SIG-M5 (cell line): ENCODE measurements at regions not wholly inside any gene's neighbourhood (a gene's known extent, or its start where the extent isn't known, plus 50 kb on each side); places are given as distances from the start of the nearest gene placed in this dataset.
A peak's percentile ranks its signal among the peaks of the same experiment; 100 is the strongest.

Experiments used
- DNase-seq: peaks from one replicate; lab custom pipeline; 2025; lab: John Stamatoyannopoulos, UW

DNA sequence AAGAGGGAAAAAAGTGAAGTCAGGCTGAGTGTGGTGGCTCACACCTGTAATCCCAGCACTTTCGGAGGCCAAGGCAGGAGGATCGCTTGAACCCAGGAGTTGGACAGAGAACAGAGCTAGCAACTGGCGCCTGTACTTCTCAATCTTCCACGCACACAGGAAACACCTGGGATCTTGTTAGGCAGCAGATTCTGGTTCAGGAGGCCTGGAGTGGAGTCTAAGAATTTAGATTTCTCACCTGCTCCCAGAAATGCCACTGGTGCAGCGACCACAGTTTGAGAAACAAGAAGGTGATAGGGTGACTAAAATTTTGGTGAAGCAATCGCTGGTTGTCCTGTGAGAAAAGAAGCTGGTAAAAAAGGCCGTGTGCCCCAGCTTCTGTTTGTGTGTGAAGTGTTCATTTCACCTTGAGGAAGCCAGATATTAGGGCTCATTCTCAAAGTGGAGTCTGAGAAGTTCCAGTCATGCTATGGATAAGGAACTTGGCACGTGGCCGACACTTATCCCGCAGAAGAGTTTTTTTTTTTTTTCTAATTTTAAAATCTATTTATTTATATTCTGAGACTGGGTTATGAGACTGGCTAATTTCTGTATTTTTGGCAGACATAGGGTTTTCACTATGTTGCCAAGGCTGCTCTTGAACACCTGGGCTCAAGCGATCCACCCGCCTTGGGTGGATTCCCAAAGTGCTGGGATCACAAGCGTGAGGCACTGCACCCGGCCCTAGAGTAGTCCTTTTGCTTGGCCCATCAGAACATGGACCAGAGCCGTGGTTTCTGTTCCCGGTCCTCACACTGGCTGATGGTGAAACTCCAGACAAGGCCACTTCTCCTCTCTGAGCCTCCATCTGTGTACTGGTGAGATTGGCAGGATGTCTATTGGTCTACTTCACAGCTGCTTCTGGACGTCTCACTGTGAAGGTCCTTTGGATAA lies 324.6 kb upstream of the PROK2 start:
- no peak for DNase-seq

DNA sequence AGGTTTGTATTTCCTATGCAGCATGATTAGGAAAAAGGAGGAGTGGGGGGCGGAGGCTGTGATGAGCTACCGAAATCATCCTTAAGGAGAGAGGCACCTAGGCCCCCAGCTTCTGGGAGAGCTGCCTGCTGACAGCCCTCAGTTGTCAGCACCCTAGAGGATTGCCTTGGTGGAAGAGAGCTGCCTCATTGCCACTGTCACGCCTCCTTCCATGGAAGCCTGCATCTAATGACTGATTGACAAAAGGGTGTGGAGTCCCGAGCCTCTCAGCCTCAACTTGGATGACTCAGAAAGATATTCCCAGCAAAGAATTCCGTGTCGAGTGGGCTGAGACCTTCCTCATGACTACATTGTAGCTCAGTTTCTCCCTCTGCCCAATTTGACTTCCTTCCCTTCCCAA lies 320.4 kb upstream of the PROK2 start:
- no peak for DNase-seq

DNA sequence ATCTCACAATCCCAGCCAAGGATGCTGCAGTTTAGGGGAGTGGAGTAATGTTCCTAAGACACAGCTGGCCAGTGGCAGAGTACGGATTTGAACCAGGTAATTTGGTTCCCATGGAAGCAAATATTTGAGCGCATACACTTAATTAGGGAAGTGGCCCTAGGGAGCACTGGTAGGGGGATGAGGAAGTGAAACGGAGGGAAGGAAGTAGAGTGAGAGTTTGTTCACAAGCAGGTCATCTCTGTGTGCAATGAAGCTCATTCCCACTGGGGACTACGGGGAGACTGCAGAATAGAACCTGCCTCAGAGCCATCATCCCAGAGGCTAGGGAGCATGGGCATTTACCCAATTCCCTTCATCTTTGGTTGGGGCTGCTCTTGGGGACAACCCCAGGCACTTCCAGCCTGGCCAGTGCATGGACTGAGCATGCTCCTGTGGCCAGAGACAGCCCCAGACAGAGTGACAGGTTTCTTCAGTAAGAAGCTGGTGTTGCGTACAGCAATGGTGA lies 317.2 kb upstream of the PROK2 start:
- peak; percentile 84 for DNase-seq

DNA sequence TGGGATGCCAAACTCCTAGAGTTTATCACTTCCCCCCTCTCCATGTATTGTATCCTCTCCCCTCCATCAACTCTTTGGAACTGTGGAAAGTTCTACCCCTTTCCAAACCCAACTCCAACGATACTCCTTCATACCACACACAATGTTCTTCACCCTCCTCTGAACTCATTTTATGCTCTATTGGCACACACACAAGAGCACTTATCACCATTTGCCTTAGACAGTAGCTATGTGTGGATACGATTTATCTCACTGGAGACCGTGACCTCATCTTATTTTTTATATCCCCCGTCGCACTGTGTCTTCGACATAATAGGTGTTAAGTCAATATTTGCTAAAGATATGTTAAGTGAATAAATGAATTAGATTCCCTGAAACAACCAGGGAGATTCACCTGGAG lies 316.5 kb upstream of the PROK2 start:
- no peak for DNase-seq

DNA sequence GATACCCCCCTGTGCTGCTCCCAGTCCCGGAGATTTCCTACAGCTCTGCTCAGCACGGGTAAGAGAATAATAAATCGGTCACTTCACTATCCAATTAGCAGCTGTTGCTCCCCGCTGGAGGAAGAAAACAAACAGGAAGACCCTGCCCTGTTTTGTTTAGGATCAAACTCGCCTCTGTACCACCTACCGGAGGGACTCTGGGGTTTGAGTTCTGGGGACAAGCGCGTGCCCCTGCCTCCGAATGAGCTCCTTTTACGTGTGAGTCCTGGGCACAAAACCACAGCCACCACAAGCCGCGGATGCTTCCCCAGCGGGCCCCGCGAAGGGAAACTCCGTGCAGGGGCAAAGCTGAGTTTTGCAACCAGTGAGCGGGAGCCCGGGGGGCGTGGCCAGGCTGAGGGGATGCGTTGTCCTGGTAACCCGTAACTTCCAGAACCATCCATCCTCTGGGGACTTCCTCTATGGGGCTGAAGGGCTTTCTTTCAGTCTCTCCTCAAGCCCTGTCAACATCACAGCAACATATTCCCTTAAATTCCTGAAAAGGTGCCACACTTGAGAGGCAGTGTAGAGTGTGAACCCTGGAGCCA lies 315.7 kb upstream of the PROK2 start:
- DNase-seq: peak; percentile 42

DNA sequence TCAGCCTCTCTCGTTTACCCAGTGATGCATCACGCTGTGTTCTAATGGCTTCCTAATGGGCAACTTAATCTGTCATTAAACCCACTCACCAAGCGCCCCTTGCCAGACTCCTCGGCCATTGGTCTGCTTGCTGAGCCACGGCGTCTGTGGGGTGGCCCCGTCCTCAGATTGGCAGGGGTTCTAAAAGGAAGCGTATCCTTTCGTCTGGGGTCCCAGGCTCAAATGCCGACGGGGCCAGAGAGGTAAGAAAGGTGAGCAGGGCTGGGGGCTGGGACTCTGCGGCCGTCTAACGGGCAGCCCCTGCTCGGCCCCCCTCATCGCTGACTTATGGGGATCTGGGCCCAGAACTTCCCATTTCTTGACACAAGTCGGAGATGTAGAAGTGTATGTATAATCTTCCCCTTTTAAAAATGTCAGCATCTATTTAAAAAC lies 315.1 kb upstream of the PROK2 start:
- DNase-seq: no peak

DNA sequence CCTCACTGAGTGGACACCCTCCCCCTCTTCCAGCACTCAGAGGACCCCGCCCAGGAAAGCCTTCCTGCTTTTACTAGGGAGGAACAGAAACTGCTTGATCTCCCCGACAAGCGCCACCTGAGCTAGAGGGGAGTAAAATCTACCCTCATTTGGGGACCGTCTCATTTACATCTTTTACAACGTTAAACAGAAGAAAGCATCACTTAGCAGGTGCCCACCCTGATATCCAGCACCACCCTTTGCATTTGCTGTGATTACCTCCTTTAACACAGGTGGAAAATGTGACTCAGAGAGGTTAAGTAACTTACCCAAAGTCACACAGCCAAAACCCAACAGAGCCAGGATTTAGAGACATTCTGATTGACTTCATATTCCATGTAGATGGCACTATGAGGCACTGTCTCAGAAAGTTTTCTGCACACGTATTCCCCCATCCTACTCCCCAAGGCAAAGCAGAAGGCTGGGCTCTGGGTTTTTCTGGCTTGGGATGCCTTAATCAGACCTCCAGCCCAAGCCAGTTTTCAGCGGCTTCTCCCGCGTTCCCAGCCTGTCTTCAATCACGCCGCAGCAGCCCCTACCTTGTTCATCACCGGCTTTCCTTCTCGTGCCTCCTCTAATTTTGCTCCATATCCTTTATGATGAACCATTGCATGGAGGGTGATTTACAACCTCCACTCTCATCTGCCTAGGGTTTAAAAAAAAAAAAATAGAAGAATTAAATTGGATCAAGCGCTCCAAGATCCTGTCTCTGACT lies 314.6 kb upstream of the PROK2 start:
- DNase-seq: no peak

DNA sequence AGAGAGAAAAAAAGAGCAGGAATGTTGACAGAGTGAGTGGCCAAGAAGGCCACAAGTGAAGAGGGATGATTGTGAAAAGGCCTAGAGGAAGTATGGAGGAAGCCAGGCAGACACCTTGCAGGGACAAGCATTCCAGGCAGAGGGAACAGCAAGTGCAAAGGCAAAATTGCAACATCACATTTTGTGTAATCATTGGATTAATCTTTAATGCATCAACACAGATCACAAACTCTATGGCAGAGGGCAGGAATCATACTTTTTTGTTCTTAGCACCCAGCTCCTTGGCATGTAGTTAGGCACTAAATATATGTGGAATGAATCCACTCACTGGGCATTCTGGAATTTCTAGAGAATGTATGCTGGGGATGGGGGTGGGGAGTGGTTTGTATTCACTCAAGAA lies 312.1 kb upstream of the PROK2 start:
- no peak for DNase-seq

DNA sequence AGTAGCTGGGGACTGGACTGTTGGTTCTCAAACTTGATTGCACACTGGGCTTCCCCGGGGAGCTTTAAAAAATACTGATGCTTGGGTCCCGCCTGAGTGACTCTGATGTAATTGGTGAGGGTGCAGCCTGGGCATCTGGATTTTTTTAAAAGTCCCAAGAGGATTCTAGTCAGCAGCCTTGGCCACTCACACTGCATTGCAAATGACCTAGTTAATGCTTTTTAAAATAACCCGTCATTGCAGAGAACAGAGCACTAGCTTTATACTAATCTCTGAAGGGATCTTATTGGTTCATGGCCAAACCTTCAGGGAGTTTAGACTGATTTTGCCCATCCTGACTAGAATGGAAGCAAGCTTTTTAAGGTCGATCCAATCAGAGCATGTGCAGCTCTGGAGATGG lies 310.6 kb upstream of the PROK2 start:
- no peak for DNase-seq

DNA sequence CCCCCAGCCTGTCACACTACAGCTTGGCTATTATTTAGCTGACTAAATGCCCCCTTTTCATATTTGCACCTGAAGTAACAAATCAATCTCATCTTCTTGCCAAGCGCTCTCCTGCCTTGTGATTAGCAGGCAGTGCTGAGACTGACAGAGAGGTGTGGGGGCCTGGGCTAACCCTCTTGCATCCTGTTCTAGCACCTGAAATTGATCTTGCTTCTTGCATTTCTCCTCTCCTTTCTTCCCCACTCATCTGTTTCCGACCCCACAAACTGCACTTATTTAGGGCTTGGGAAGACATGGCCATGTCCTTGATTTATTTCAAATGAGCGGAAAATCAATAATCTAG lies 309.0 kb upstream of the PROK2 start:
- no peak for DNase-seq

DNA sequence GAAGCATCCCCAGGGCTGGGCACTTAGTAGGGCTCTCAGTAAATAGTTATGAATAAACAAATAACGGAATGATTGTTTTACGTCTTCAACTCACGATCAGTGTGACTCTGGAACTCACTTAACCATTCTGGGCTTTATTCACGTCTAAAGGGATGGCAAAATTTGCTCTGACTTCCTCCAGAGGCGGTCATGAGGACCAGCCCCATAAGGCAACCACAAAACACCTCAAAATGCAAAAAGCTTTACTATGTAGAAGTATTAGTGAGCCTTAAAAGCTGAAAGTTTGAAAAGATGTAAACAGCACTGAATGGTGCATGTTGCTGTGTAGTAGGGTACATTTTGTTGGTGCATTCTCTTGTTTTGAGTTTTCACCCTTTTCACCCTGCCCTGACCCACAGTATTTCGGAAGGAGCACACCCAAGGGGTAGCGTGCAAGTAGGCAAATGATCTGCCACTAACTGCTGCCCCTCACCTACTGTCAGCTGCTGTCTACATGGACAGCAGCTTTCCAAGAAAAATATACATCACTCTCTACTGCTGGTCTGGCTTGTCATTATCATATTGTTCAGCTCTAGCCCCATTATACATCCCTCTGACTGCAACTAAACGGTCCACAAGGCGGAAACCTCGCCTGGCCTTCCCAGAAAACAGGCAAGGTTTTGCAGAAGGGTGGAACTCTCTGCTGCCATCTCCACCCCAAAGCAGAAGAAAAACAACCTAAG lies 308.5 kb upstream of the PROK2 start:
- no peak for DNase-seq

DNA sequence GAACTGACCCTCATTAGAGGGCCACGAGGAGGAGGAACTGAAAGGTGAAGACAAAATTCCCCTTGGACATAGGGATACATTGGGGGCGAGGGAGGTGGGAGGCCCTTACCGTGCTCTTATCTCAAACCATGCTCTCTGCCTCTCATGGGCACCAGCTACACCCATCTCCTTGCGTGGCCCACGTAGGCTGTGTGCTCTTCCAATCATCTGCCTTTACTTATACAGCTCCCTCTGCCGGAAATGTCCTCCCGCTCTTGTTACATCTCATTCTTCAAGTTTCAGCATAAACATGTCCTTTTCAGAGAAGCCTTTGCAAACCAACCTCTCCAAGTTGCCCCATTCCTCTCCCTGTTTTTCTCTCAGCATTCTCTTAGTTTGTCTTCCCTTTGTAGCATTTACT lies 307.8 kb upstream of the PROK2 start:
- no peak for DNase-seq

DNA sequence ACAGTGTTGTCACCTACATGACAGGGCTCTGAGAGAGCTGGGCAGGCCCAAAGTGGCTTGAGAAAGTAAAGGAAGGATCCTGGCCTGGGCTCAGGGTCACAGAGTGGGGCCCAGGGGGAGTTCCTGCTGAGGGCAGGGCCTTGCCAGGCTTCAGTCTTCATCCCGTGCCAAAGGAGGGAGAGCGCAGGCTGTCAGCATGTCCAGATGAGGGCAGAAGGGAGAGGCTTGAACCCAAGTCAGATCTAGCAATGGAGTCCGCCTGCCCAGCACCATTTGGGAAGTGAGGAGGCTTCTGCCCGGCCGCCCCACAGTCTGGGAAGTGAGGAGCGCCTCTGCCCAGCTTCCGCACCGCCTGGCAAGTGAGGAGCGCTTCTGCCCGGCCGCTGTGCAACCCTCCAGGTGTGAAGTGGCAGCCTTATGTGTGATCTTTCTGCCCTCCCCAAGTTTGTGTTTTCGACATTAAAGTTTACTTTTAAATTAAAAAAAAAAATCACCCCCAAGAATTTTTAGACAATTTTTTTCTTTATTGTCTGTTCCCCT lies 303.6 kb upstream of the PROK2 start:
- no peak for DNase-seq

DNA sequence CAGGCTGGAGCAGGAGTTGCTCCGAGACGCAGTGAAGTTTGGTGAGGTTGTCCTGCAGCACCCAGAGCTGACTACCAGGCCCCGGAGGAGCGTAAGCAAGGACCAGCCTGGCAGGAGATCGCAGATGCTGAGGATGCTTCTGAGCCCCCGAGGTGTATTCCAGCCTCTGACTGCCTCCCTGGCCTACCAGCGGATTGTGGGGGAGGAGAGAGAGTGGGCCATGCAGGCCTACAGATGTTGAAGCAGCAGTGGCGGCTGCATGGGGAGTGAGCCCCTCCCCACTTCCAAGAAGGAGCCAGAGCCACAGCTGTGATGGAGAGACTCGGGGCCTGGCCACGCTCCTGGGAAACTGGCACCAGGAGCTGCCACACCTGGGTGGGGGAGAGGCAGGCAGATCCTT lies 302.5 kb upstream of the PROK2 start:
- no peak for DNase-seq

DNA sequence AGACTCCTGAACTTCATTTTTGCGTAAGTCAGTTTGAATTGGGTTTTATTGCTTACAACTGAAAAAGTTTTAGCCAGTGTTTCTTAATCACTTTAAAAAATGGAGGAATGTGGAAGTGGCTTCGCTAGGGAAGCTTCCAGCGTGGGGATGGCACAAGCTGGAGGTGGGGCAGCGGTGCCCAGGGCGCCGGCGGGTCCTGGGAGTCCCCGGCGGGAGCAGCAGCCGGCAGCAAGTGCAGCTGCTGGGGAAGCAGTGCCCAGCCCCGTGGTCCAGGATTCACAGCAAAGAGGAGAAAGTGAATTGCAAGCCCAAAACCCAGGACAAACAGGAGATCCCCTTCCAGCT lies 301.8 kb upstream of the PROK2 start:
- no peak for DNase-seq

DNA sequence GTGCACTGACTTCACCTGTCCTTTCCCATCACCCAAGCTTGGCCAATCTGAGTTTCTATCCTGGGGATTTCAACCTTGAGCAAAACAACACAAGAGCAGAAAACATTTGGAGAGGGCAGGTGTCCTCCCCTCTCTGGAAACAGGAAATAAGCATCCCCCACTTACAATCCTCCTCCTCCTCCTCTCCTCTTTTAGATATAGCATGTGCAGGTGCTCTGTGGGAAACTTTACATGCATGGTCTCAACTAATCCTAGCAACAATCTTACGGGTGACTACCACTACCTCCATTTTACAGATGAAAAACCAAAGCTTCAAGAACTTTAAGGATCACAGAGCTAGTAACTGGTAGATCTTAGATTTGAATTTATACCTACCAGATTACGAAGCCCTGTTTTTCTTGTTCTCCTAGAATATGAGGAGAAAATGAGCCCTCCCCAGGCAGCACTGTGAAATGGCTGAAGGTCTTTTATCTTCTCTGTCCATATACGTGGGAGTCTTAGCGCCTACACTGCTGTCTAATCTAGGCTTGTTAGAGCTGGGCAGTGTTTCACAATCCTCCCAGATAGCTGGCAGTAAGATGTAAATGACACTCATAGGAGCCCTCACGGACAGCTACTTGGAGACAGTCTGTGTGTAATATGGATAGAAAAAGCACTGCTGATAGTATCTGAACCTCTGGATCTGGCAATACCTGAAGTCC lies 301.2 kb upstream of the PROK2 start:
- DNase-seq: no peak

DNA sequence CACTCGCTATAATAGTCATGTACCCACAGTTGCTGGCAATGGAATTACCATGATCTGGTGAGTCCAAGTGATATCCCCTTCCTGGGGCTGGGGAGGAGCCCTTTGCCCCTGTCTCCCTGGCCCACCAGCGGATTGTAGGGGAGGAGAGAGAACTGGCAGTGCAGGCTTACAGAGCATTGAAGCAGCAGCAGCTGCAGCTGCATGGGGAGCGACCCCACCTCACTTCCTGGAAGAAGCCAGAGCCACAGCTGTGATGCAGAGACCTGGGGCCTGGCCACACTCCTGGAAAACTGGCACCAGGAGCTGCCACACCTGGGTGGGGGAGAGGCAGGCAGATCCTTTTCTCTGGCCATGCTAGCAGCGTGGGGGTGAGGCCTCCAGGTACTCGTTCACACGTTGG lies 300.1 kb upstream of the PROK2 start:
- no peak for DNase-seq

DNA sequence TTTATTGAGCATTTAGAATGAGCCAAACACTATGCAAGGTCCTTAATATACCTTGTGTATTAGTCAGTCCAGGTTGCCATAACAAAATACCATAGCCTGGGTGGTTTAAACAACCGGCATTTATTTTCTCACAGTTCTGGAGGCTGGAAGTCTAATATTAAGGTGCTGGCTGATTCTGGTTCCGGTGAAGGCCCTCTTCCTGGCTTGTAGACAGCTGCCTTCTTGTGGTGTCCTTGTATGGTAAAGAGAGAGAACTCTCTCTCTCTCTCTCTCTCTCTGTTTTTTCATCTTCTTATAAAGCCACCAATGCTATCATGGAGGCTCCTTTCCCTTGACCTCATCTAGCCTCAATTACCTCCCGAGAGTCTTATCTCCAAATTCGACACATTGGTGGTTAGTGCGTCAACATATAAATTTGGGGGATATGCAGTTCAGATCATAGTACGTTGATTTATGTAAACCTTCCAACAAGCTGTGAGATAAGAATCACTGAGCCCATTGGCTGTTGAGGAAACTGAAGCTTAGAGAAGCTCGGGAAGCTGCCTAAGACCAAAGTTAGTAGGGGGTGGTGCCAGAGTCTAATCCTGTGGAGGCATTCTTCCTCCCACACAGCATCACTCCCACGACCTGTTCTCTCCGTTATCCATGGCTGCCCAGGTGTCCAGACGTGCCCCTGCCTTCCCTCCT lies 298.0 kb upstream of the PROK2 start:
- no peak for DNase-seq

DNA sequence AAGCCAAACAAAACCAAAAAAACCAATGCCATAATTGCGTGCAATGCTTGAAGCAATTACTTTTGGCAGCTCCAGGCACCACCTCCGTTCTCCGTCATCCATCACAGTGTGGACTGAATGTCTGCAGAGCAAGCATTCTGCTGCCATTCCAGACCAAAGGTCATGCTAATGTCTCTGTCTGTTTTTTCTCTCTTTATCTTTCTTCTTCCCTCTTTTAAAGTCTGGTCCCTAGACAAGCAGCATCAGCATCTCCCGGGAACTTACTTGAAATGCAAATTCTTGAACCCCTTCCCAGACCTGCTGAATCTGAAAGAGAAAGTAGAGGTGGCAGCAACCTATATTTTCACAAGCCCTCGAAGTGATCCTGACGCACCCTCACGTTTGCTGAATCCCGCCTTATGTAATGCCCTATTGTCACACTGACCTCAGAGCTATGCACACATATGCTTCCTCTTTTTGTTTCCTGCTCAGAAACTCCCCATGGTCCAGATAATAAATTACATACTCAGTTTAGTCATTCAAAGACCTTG lies 297.3 kb upstream of the PROK2 start:
- peak; percentile 56 for DNase-seq

DNA sequence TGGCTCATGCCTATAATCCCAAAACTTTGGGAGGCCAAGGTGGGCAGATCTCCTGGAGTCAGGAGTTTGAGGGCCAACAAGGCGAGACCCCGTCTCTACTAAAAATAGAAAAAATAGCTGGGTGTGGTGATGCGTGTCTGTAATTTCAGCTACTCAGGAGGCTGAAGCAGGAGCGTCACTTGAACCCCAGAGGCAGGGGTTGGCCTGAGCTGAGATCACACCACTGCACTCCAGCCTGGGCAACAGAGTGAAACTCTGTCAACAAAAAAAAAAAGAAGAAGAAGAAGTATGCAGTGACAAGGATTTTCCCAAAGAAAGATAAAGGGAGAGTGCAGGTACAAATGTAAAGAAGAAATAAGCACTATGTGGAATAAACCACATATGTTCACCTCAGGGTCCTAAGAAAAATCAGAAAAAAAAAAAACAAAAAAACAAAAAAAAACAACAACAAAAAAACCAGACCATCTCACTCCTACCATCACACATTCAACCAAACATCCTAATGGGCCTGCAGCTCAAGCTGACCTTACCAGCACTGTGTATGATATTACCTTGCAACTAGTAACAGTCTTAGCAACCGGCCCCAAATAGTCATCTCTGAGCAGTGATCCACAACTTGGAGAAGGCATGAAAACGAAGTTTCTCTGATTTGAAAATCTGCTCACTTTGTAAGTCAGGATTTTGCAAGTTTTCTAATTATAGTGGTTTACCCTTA lies 296.7 kb upstream of the PROK2 start:
- no peak for DNase-seq
